Kidney epithelial cell (primary cell): ENCODE measurements at regions not wholly inside any gene's neighbourhood (a gene's known extent, or its start where the extent isn't known, plus 50 kb on each side); places are given as distances from the start of the nearest gene placed in this dataset.

Source experiments
- DNase-seq: peaks from one replicate; pipeline ENCODE4 v3.0.0-alpha.2; 2010; ENCODE audit warnings: low read depth
- H3K27me3 ChIP-seq: 2 replicates; pipeline ENCODE4 v1.6.0; 2011; ENCODE audit warnings: low read length; ENCODE audit not compliant: control insufficient read depth, insufficient read depth
- H3K36me3 ChIP-seq: 2 replicates; pipeline ENCODE4 v1.5.1; 2011; ENCODE audit warnings: low read length; ENCODE audit not compliant: control insufficient read depth, insufficient read depth
- H3K4me3 ChIP-seq: 2 replicates; pipeline ENCODE4 v1.5.1; 2011; ENCODE audit warnings: low read depth, mild to moderate bottlenecking, control low read depth, low read length
- TF ChIP-seq, protein P1 (sequence below): IDR thresholded peaks from 2 replicates; pipeline ENCODE4 v1.5.1; 2011; ENCODE audit warnings: mild to moderate bottlenecking, moderate library complexity, low read length, control low read depth, inconsistent platforms; ENCODE audit not compliant: insufficient read depth, poor library complexity, severe bottlenecking

GRCh38 chr6:4678506-4679300, 97.5 kb upstream of the CDYL start:
- Histone ChIP-seq H3K27me3 (peaks cover 3% of the 10 kb centered on the region), H3K4me3 (no peak overlapping the region), H3K36me3 (no peaks in the 10 kb centered on the region)
- TF ChIP-seq, protein P1, sequence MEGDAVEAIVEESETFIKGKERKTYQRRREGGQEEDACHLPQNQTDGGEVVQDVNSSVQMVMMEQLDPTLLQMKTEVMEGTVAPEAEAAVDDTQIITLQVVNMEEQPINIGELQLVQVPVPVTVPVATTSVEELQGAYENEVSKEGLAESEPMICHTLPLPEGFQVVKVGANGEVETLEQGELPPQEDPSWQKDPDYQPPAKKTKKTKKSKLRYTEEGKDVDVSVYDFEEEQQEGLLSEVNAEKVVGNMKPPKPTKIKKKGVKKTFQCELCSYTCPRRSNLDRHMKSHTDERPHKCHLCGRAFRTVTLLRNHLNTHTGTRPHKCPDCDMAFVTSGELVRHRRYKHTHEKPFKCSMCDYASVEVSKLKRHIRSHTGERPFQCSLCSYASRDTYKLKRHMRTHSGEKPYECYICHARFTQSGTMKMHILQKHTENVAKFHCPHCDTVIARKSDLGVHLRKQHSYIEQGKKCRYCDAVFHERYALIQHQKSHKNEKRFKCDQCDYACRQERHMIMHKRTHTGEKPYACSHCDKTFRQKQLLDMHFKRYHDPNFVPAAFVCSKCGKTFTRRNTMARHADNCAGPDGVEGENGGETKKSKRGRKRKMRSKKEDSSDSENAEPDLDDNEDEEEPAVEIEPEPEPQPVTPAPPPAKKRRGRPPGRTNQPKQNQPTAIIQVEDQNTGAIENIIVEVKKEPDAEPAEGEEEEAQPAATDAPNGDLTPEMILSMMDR, result no peak
- no peak for DNase-seq

GRCh38 chr6:4677751-4678065, 98.5 kb upstream of the CDYL start:
- no peak for DNase-seq
- H3K27me3 ChIP-seq, result peaks cover 5% of the 10 kb centered on the region
- no peak overlapping the region for H3K4me3 ChIP-seq
- no peaks in the 10 kb centered on the region for H3K36me3 ChIP-seq
- TF ChIP-seq, protein P1, result no peak

DNA sequence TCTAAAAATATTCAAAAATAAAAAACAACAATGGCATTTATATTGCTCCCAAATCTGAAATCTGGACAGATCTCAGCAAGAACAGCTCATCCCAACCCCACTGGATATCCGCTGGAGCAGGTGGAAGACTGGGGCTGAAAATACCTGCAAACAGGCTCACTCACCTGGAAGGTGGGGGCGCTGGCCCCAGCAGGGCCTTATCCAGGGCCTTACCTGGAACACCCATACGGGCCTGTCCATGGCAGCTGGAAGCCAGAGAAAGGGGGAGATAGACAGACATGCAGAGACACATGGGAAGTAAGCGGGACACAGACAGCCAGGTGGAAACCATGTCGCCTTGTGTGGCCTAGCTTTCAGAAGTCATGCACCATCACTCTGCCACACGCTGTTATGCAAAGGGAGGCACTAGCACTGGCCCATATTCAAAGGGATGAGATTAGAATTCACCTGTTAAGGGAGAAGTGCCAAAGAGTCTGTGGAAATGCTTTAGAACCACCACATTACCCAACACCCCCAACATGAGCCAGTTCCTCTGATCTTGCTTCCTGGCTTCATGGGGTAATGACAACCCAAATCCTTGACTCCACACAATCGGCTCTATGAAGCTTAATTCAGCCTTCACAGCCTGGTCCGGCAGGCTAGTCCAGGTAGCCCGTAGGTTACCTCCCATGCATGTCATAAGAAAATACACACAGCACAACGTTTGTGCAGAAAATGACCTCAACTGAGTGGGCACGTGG, 99.0 kb upstream of the CDYL start:
- Histone ChIP-seq H3K27me3 (peaks cover 5% of the 10 kb centered on the region), H3K4me3 (no peak overlapping the region)
- TF ChIP-seq, protein P1, result no peak

DNA sequence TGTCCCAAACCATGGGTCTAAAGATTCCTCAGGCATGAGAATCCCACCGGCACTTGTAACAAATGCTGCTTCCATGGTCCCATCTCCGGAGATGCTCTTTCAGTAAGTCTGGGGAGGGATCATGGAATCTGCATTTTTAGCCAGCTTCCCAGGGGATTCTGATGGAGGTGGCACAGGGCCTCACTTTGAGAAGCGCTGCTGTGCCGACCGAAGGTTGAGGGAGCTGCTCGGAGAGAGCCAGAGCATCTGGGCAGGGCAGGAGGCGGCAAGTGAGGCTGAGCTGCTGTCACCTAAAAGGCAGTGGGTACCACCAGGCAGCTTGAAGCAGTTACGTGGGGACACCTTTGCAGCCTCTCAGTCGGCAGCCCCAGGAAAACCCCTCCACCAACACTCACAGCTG, 100.2 kb upstream of the CDYL start:
- H3K27me3 ChIP-seq, result peaks cover 5% of the 10 kb centered on the region
- H3K36me3 ChIP-seq, result no peaks in the 10 kb centered on the region
- TF ChIP-seq, protein P1, result no peak
- no peak overlapping the region for H3K4me3 ChIP-seq
- no peak for DNase-seq

More for the DNA sequence above, 99.0 kb upstream of the CDYL start:
- no peaks in the 10 kb centered on the region for H3K36me3 ChIP-seq
- DNase-seq, result no peak

- Histone ChIP-seq H3K4me3 (no peak overlapping the region), H3K27me3 (peaks cover 5% of the 10 kb centered on the region), H3K36me3 (no peaks in the 10 kb centered on the region)
- TF ChIP-seq, protein P1, result no peak
- no peak for DNase-seq
Observed at GRCh38 chr6:4675121-4675520, 101.1 kb upstream of the CDYL start.
